ENCODE measurements at regions not wholly inside any gene's neighbourhood (a gene's known extent, or its start where the extent isn't known, plus 50 kb on each side); places are given as distances from the start of the nearest gene placed in this dataset.

GRCh38 chr15:72851586-72851985 lies 68.0 kb upstream of the ADPGK start:
- Histone ChIP-seq H3K4me1 (ENCODE audit: insufficient read depth, low read length) (peaks cover 12% of the 10 kb centered on the region; the same call in 1 of the 2 replicates), H3K23me2 (ENCODE audit: insufficient read length, low read depth, low read length, poor library complexity, severe bottlenecking) (no peaks in the 10 kb centered on the region), H2AK5ac (ENCODE audit: insufficient read length, low read length) (no peak overlapping the region), H3K27me3 (ENCODE audit: insufficient read depth, low read length) (no peaks in the 10 kb centered on the region), H3K4me2 (ENCODE audit: insufficient read depth, insufficient read length, low read length) (no peak overlapping the region), H3T11ph (ENCODE audit: low read length) (no peak overlapping the region), H3K56ac (ENCODE audit: insufficient read length, low read depth, low read length) (no peak overlapping the region), H3K79me2 (ENCODE audit: insufficient read depth, low read length) (no peaks in the 10 kb centered on the region), H4K8ac (replicated peaks; ENCODE audit: insufficient read length, low read depth, low read length) (no peak overlapping the region), H4K91ac (ENCODE audit: insufficient read length, low read depth, low read length) (no peak overlapping the region), H2BK15ac (ENCODE audit: low read depth, low read length) (no peak overlapping the region), H3K23ac (ENCODE audit: insufficient read length, low read depth, low read length) (no peak overlapping the region), H3K4ac (ENCODE audit: low read depth, low read length) (no peak overlapping the region), H4K5ac (ENCODE audit: insufficient read length, low read depth, low read length) (no peak overlapping the region), H2BK20ac (ENCODE audit: low read depth, low read length, poor library complexity, severe bottlenecking) (no peak overlapping the region), H3K9me3 (ENCODE audit: control insufficient read depth, low read depth, low read length) (no peaks in the 10 kb centered on the region), H4K20me1 (ENCODE audit: control insufficient read depth, insufficient read depth, insufficient read length) (no peaks in the 10 kb centered on the region), H3K14ac (ENCODE audit: insufficient read depth, low read length) (no peak overlapping the region), H2BK120ac (ENCODE audit: low read depth, low read length, poor library complexity, severe bottlenecking) (no peak overlapping the region), H3K18ac (ENCODE audit: insufficient read length, low read depth, low read length) (no peak overlapping the region), H3K27ac (ENCODE audit: insufficient read length, low read depth, low read length) (no peak overlapping the region), H2BK12ac (ENCODE audit: insufficient read length, low read depth, low read length) (no peak overlapping the region), H3K79me1 (ENCODE audit: insufficient read depth, low read depth, low read length, poor library complexity, severe bottlenecking) (no peaks in the 10 kb centered on the region), H3K9ac (ENCODE audit: extremely low read depth, insufficient read length, low read length) (no peak overlapping the region), H2BK5ac (ENCODE audit: insufficient read length, low read length) (no peak overlapping the region), H2AFZ (ENCODE audit: low read length) (no peak overlapping the region)
- H3K4me3 Mint-ChIP-seq, result no peak overlapping the region
- no peaks in the 10 kb centered on the region for H3K36me3 Mint-ChIP-seq (ENCODE audit: insufficient read depth in 1 of 3, low read depth in 3 of 3)
- TF ChIP-seq CTCF (conservative IDR thresholded peaks at IDR 0.05), result no peak
- peaks cover 34 to 39% of the 10 kb centered on the region in 2 experiments for H3K4me1 Mint-ChIP-seq
- no peak overlapping the region for H3K27ac Mint-ChIP-seq
- no CpG with 5 or more reads among the region's 8 CpGs for WGBS (ENCODE audit: extremely low coverage, insufficient read length, low lambda C conversion rate)
- H3K27me3 Mint-ChIP-seq (ENCODE audit: low read depth), result peaks cover 33% of the 10 kb centered on the region
- DNase-seq, result no peak
- no peaks in the 10 kb centered on the region; a peak in 1 of 5 replicates for H3K9me3 Mint-ChIP-seq
